Tibial nerve (tissue), 4 donors: ENCODE measurements at regions not wholly inside any gene's neighbourhood (a gene's known extent, or its start where the extent isn't known, plus 50 kb on each side); places are given as distances from the start of the nearest gene placed in this dataset.

Source experiments
- DNase-seq, 2 donors: peaks; one replicate each; pipeline ENCODE4 v3.0.0-alpha.2; 2019; ENCODE audit warnings: low spot score in 2 of 2
- H3K27ac ChIP-seq, 4 donors: fragments of 200-600 bp; sonication (generic) in 3 of 4; one replicate each; pipeline ENCODE4 v1.5.1; 2017 to 2019; ENCODE audit warnings: mild to moderate bottlenecking in 1 of 4
- H3K27me3 ChIP-seq, 2 donors: fragments of 200-600 bp; sonication (generic) in 1 of 2; one replicate each; pipeline versions ENCODE4 v1.5.1 to v1.6.0; 2017 to 2019
- H3K36me3 ChIP-seq, 3 donors: fragments of 200-600 bp; sonication (generic); one replicate each; pipeline ENCODE4 v1.5.1; 2018 to 2019
- H3K4me1 ChIP-seq, 4 donors: fragments of 200-600 bp; sonication (generic) in 3 of 4; one replicate each; pipeline ENCODE4 v1.5.1; 2017 to 2019
- H3K4me3 ChIP-seq, 4 donors: fragments of 200-600 bp; sonication (generic) in 3 of 4; one replicate each; pipeline ENCODE4 v1.5.1; 2017 to 2019; ENCODE audit warnings: mild to moderate bottlenecking in 1 of 4, moderate library complexity in 1 of 4
- H3K9me3 ChIP-seq, 4 donors: fragments of 200-600 bp; sonication (generic) in 3 of 4; one replicate each; pipeline ENCODE4 v1.5.1; 2017 to 2019
- CTCF ChIP-seq, 5 experiments: fragments of 200-600 bp in 3 of 5; fragments of 450-650 bp in 2 of 5; sonication (generic) in 3 of 5; IDR thresholded peaks; one replicate each; pipeline ENCODE4 v1.5.1; 2016 to 2019; ENCODE audit warnings: antibody characterized with exemption in 5 of 5, mild to moderate bottlenecking in 3 of 5, moderate library complexity in 2 of 5
- EP300 ChIP-seq, 2 donors: sonication (generic); formaldehyde crosslinking; IDR thresholded peaks; one replicate each; pipeline ENCODE4 v1.6.1; 2017; ENCODE audit warnings: antibody characterized with exemption in 2 of 2, mild to moderate bottlenecking in 1 of 2
- POLR2A ChIP-seq, 2 donors: fragments of 450-650 bp; IDR thresholded peaks; one replicate each; pipeline ENCODE4 v1.6.1; 2017; ENCODE audit warnings: antibody characterized with exemption in 2 of 2, mild to moderate bottlenecking in 2 of 2, moderate library complexity in 2 of 2
- WGBS, 2 donors: methylation state at CpG; one replicate each; pipeline ENCODE4 v1.1.5; 2018; 5-methylcytosine and 5-hydroxymethylcytosine counted together

GRCh38 chr3:153445817-153446216 is 283.8 kb downstream of the RAP2B start:
- DNase-seq, result no peak
- Histone ChIP-seq H3K4me3 (no peak overlapping the region), H3K27ac (no peak overlapping the region), H3K27me3 (no peaks in the 10 kb centered on the region), H3K4me1 (no peaks in the 10 kb centered on the region), H3K9me3 (no peaks in the 10 kb centered on the region), H3K36me3 (no peaks in the 10 kb centered on the region)
- TF ChIP-seq EP300 (IDR thresholded peaks at IDR 0.05) (no peak), CTCF (IDR thresholded peaks at IDR 0.05) (no peak)
- WGBS, 2 donors, result 91 to 92% methylated on average over 2 of the region's 2 CpGs

- no peak for TF ChIP-seq CTCF (IDR thresholded peaks at IDR 0.05)
- no peak for TF ChIP-seq EP300 (IDR thresholded peaks at IDR 0.05)
- no peak for TF ChIP-seq POLR2A (IDR thresholded peaks at IDR 0.05)
- no peaks in the 10 kb centered on the region for H3K27me3 ChIP-seq
Observed at GRCh38 chr3:153448151-153448829, 286.3 kb downstream of the RAP2B start.

GRCh38 chr3:153456833-153457545 is 295.0 kb downstream of the RAP2B start:
- H3K9me3 ChIP-seq, result no peaks in the 10 kb centered on the region

More at GRCh38 chr3:153448151-153448829, 286.3 kb downstream of the RAP2B start:
- Histone ChIP-seq H3K36me3 (no peaks in the 10 kb centered on the region), H3K4me1 (no peaks in the 10 kb centered on the region), H3K4me3 (no peak overlapping the region), H3K9me3 (no peaks in the 10 kb centered on the region), H3K27ac (no peak overlapping the region)
- DNase-seq, result no peak
- WGBS, 2 donors, result 54 to 68% methylated on average over 5 of the region's 5 CpGs

GRCh38 chr3:153458881-153459280 is 296.9 kb downstream of the RAP2B start:
- DNase-seq, result no peak
- Histone ChIP-seq H3K27ac (no peak overlapping the region), H3K9me3 (no peaks in the 10 kb centered on the region), H3K4me1 (no peaks in the 10 kb centered on the region), H3K27me3 (no peaks in the 10 kb centered on the region), H3K4me3 (no peak overlapping the region), H3K36me3 (no peaks in the 10 kb centered on the region)
- WGBS, 2 donors, result 33 to 39% methylated on average over 3 of the region's 3 CpGs
- TF ChIP-seq POLR2A (IDR thresholded peaks at IDR 0.05) (no peak), CTCF (IDR thresholded peaks at IDR 0.05) (no peak), EP300 (IDR thresholded peaks at IDR 0.05) (no peak)

More at GRCh38 chr3:153456833-153457545, 295.0 kb downstream of the RAP2B start:
- 50 to 56% methylated on average over 2 of the region's 2 CpGs for WGBS, 2 donors
- TF ChIP-seq POLR2A (IDR thresholded peaks at IDR 0.05) (no peak), EP300 (IDR thresholded peaks at IDR 0.05) (no peak)
- H3K27me3 ChIP-seq, result no peaks in the 10 kb centered on the region
- H3K4me3 ChIP-seq, result no peak overlapping the region
- no peaks in the 10 kb centered on the region for H3K4me1 ChIP-seq
- no peak overlapping the region for H3K27ac ChIP-seq
- DNase-seq, result no peak
- H3K36me3 ChIP-seq, result no peaks in the 10 kb centered on the region

- Histone ChIP-seq H3K4me1 (no peaks in the 10 kb centered on the region), H3K27ac (no peak overlapping the region), H3K36me3 (no peaks in the 10 kb centered on the region), H3K27me3 (no peaks in the 10 kb centered on the region), H3K4me3 (no peak overlapping the region), H3K9me3 (no peaks in the 10 kb centered on the region)
- 84 to 88% methylated on average over 1 of the region's 1 CpG for WGBS, 2 donors
- DNase-seq, result no peak
- TF ChIP-seq CTCF (IDR thresholded peaks at IDR 0.05), result no peak
- no peak for TF ChIP-seq EP300 (IDR thresholded peaks at IDR 0.05)
- TF ChIP-seq POLR2A (IDR thresholded peaks at IDR 0.05), result no peak
Observed at GRCh38 chr3:153462545-153462944, 300.5 kb downstream of the RAP2B start.
